A549 (cell line): ENCODE measurements at regions not wholly inside any gene's neighbourhood (a gene's known extent, or its start where the extent isn't known, plus 50 kb on each side); places are given as distances from the start of the nearest gene placed in this dataset.

ENCODE experiments used
- CEBPB ChIP-seq, 2 experiments: fragments of >200 bp in 1 of 2; sonication (Bioruptor Twin) in 1 of 2; formaldehyde crosslinking in 1 of 2; IDR thresholded peaks; 2 replicates each; pipeline ENCODE4 v1.6.1; 2012 to 2016
- CHD4 ChIP-seq: fragments of 200-600 bp; sonication (generic); IDR thresholded peaks from 2 replicates; pipeline ENCODE4 v1.6.1; 2016; ENCODE audit warnings: antibody characterized with exemption, mild to moderate bottlenecking, borderline replicate concordance
- EHF ChIP-seq: fragments of 250-450 bp; sonication (Bioruptor Pico); IDR thresholded peaks from 2 replicates; pipeline ENCODE4 v1.5.0; 2020; ENCODE audit warnings: mild to moderate bottlenecking
- FOSL2 ChIP-seq, 2 experiments: fragments of 450-650 bp in 1 of 2; fragments of >200 bp in 1 of 2; sonication (Bioruptor Twin) in 1 of 2; formaldehyde crosslinking; IDR thresholded peaks; 2 replicates each; pipeline versions ENCODE4 v1.5.0 to v1.6.1; 2016 to 2020; ENCODE audit warnings: mild to moderate bottlenecking in 1 of 2, moderate library complexity in 1 of 2
- JUN ChIP-seq, 2 experiments: fragments of >200 bp; sonication (Bioruptor Twin); formaldehyde crosslinking; IDR thresholded peaks; 2 replicates in 1 of 2; 3 replicates in 1 of 2; pipeline ENCODE4 v1.6.1; 2016 to 2017
- KDM1A ChIP-seq: fragments of 200-600 bp; sonication (generic); IDR thresholded peaks from 2 replicates; pipeline ENCODE4 v1.6.1; 2016; ENCODE audit warnings: low read depth, mild to moderate bottlenecking
- KDM5A ChIP-seq: fragments of 200-600 bp; sonication (generic); IDR thresholded peaks from 2 replicates; pipeline ENCODE4 v1.6.1; 2016; ENCODE audit warnings: antibody characterized with exemption, mild to moderate bottlenecking
- NFE2L2 ChIP-seq: fragments of 150-350 bp; conservative IDR thresholded peaks from 2 replicates; pipeline ENCODE4 v1.6.1; 2014; ENCODE audit warnings: low read length
- PHF8 ChIP-seq: fragments of 200-600 bp; sonication (generic); IDR thresholded peaks from 2 replicates; pipeline ENCODE4 v1.6.1; 2016; ENCODE audit warnings: low read depth, mild to moderate bottlenecking, antibody characterized with exemption, moderate library complexity, borderline replicate concordance
- POLR2AphosphoS2 ChIP-seq: conservative IDR thresholded peaks from 2 replicates; pipeline ENCODE4 v1.6.1; 2012; ENCODE audit warnings: low read length, improper control_type of control experiment, inconsistent platforms
- RARB ChIP-seq: fragments of 250-450 bp; sonication (Bioruptor Pico); IDR thresholded peaks from 2 replicates; pipeline ENCODE4 v1.8.0; 2021; ENCODE audit warnings: mild to moderate bottlenecking, moderate library complexity
- RCOR1 ChIP-seq: fragments of 150-350 bp; IDR thresholded peaks from 2 replicates; pipeline ENCODE4 v1.6.1; 2014; ENCODE audit warnings: antibody characterized with exemption, low read length, low read depth
- SMC3 ChIP-seq: fragments of >200 bp; sonication (Bioruptor Twin); formaldehyde crosslinking; IDR thresholded peaks from 3 replicates; pipeline ENCODE4 v1.6.1; 2018; ENCODE audit warnings: inconsistent platforms
- TFCP2L1 ChIP-seq: fragments of 250-450 bp; sonication (Bioruptor Pico); IDR thresholded peaks from 2 replicates; pipeline ENCODE4 v1.5.0; 2021; ENCODE audit warnings: mild to moderate bottlenecking
- TF ChIP-seq, protein P1 (sequence below): fragments of 200-600 bp; sonication (generic); IDR thresholded peaks from 2 replicates; pipeline ENCODE4 v1.6.1; 2016; ENCODE audit warnings: antibody characterized with exemption, mild to moderate bottlenecking, moderate library complexity
- TF ChIP-seq, protein P2 (sequence below): fragments of >200 bp; sonication (Bioruptor Twin); formaldehyde crosslinking; IDR thresholded peaks from 3 replicates; pipeline ENCODE4 v1.6.1; 2016
- TF ChIP-seq, protein P3 (sequence below): fragments of 250-450 bp; sonication (Bioruptor Pico); IDR thresholded peaks from 2 replicates; pipeline ENCODE4 v1.5.0; 2021; ENCODE audit warnings: mild to moderate bottlenecking, moderate library complexity, borderline replicate concordance
- TF ChIP-seq, protein P4 (sequence below): fragments of 250-450 bp; sonication (Bioruptor Pico); IDR thresholded peaks from 2 replicates; pipeline ENCODE4 v1.5.0; 2020; ENCODE audit warnings: low read depth, mild to moderate bottlenecking, moderate library complexity
- TF ChIP-seq, protein P5 (sequence below): fragments of >200 bp; sonication (Bioruptor Twin); formaldehyde crosslinking; IDR thresholded peaks from 2 replicates; pipeline ENCODE4 v1.6.1; 2016
- TF ChIP-seq, protein P6 (sequence below): IDR thresholded peaks from 2 replicates; pipeline ENCODE4 v1.6.1; 2012; ENCODE audit warnings: low read depth, borderline replicate concordance
- TF ChIP-seq, protein P7 (sequence below): IDR thresholded peaks from 2 replicates; pipeline ENCODE4 v1.6.1; 2012
- TF ChIP-seq, protein P8 (sequence below): fragments of 450-650 bp; IDR thresholded peaks from 2 replicates; pipeline ENCODE4 v1.6.1; 2014; ENCODE audit warnings: antibody characterized with exemption

DNA sequence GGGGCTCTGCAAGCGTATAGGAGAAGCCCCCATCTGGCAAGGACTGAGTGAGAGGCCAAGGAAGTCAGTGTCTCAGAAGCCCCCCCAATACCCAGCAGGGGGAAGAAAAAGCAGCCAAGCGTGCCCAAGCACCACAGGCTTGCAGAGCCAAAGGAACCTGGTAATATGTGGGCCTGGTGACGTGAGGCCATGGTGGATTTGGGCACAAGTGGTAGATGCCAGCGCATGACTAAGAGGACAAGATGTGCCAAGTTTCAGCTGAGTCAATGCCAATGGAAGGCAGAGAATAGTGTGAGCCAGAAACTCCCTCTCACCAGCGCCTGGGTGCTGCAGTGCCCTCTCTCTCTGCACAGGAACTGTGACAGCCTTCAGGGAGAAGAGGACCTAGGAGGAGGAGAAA is 110.0 kb downstream of the QRSL1 start (continued):
- TF ChIP-seq, protein P1, sequence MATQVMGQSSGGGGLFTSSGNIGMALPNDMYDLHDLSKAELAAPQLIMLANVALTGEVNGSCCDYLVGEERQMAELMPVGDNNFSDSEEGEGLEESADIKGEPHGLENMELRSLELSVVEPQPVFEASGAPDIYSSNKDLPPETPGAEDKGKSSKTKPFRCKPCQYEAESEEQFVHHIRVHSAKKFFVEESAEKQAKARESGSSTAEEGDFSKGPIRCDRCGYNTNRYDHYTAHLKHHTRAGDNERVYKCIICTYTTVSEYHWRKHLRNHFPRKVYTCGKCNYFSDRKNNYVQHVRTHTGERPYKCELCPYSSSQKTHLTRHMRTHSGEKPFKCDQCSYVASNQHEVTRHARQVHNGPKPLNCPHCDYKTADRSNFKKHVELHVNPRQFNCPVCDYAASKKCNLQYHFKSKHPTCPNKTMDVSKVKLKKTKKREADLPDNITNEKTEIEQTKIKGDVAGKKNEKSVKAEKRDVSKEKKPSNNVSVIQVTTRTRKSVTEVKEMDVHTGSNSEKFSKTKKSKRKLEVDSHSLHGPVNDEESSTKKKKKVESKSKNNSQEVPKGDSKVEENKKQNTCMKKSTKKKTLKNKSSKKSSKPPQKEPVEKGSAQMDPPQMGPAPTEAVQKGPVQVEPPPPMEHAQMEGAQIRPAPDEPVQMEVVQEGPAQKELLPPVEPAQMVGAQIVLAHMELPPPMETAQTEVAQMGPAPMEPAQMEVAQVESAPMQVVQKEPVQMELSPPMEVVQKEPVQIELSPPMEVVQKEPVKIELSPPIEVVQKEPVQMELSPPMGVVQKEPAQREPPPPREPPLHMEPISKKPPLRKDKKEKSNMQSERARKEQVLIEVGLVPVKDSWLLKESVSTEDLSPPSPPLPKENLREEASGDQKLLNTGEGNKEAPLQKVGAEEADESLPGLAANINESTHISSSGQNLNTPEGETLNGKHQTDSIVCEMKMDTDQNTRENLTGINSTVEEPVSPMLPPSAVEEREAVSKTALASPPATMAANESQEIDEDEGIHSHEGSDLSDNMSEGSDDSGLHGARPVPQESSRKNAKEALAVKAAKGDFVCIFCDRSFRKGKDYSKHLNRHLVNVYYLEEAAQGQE = no peak
- TF ChIP-seq FOSL2 (IDR thresholded peaks at IDR 0.05) (no peak), FOSL2 (CRISPR knock-in tag; IDR thresholded peaks at IDR 0.05) (peak; percentile 35; the same call in 1 of the 2 replicates), KDM1A (no peak), TFCP2L1 (CRISPR knock-in tag) (no peak), NFE2L2 (no peak), KDM5A (no peak), RARB (CRISPR knock-in tag) (no peak), CEBPB (IDR thresholded peaks at IDR 0.05) (no peak), SMC3 (peak; percentile 27; the same call in 1 of the 3 replicates), JUN (IDR thresholded peaks at IDR 0.05) (peak in 1 of 2 experiments; percentile 26; a peak in 1 of 5 replicates), EHF (CRISPR knock-in tag) (no peak), POLR2AphosphoS2 (no peak), PHF8 (no peak), CHD4 (no peak), RCOR1 (no peak)
- TF ChIP-seq, protein P2, sequence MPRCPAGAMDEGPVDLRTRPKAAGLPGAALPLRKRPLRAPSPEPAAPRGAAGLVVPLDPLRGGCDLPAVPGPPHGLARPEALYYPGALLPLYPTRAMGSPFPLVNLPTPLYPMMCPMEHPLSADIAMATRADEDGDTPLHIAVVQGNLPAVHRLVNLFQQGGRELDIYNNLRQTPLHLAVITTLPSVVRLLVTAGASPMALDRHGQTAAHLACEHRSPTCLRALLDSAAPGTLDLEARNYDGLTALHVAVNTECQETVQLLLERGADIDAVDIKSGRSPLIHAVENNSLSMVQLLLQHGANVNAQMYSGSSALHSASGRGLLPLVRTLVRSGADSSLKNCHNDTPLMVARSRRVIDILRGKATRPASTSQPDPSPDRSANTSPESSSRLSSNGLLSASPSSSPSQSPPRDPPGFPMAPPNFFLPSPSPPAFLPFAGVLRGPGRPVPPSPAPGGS = no peak
- TF ChIP-seq, protein P3, sequence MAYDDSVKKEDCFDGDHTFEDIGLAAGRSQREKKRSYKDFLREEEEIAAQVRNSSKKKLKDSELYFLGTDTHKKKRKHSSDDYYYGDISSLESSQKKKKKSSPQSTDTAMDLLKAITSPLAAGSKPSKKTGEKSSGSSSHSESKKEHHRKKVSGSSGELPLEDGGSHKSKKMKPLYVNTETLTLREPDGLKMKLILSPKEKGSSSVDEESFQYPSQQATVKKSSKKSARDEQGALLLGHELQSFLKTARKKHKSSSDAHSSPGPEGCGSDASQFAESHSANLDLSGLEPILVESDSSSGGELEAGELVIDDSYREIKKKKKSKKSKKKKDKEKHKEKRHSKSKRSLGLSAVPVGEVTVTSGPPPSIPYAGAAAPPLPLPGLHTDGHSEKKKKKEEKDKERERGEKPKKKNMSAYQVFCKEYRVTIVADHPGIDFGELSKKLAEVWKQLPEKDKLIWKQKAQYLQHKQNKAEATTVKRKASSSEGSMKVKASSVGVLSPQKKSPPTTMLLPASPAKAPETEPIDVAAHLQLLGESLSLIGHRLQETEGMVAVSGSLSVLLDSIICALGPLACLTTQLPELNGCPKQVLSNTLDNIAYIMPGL (CRISPR knock-in tag) = no peak
- TF ChIP-seq, protein P4, sequence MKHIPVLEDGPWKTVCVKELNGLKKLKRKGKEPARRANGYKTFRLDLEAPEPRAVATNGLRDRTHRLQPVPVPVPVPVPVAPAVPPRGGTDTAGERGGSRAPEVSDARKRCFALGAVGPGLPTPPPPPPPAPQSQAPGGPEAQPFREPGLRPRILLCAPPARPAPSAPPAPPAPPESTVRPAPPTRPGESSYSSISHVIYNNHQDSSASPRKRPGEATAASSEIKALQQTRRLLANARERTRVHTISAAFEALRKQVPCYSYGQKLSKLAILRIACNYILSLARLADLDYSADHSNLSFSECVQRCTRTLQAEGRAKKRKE (CRISPR knock-in tag) = no peak
- TF ChIP-seq, protein P5, sequence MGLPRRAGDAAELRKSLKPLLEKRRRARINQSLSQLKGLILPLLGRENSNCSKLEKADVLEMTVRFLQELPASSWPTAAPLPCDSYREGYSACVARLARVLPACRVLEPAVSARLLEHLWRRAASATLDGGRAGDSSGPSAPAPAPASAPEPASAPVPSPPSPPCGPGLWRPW = no peak
- TF ChIP-seq, protein P6, sequence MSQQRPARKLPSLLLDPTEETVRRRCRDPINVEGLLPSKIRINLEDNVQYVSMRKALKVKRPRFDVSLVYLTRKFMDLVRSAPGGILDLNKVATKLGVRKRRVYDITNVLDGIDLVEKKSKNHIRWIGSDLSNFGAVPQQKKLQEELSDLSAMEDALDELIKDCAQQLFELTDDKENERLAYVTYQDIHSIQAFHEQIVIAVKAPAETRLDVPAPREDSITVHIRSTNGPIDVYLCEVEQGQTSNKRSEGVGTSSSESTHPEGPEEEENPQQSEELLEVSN = no peak
- TF ChIP-seq, protein P7, sequence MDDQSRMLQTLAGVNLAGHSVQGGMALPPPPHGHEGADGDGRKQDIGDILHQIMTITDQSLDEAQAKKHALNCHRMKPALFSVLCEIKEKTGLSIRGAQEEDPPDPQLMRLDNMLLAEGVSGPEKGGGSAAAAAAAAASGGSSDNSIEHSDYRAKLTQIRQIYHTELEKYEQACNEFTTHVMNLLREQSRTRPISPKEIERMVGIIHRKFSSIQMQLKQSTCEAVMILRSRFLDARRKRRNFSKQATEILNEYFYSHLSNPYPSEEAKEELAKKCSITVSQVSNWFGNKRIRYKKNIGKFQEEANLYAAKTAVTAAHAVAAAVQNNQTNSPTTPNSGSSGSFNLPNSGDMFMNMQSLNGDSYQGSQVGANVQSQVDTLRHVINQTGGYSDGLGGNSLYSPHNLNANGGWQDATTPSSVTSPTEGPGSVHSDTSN = no peak
- TF ChIP-seq, protein P8, sequence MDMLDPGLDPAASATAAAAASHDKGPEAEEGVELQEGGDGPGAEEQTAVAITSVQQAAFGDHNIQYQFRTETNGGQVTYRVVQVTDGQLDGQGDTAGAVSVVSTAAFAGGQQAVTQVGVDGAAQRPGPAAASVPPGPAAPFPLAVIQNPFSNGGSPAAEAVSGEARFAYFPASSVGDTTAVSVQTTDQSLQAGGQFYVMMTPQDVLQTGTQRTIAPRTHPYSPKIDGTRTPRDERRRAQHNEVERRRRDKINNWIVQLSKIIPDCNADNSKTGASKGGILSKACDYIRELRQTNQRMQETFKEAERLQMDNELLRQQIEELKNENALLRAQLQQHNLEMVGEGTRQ = no peak
